HUES6 (cell line): ENCODE measurements at regions not wholly inside any gene's neighbourhood (a gene's known extent, or its start where the extent isn't known, plus 50 kb on each side); places are given as distances from the start of the nearest gene placed in this dataset.

Experiments used
- H3K27ac ChIP-seq: 2 replicates; pipeline ENCODE4 v1.7.0; 2013; ENCODE audit warnings: low read depth, mild to moderate bottlenecking, low read length, inconsistent platforms
- H3K27me3 ChIP-seq: 2 replicates; pipeline ENCODE4 v1.6.1; 2013; ENCODE audit warnings: low read length; ENCODE audit not compliant: control insufficient read depth, insufficient read depth
- H3K36me3 ChIP-seq: 2 replicates; pipeline ENCODE4 v1.6.1; 2013; ENCODE audit warnings: low read length; ENCODE audit not compliant: control insufficient read depth, insufficient read depth
- H3K4me1 ChIP-seq: 2 replicates; pipeline ENCODE4 v1.6.1; 2013; ENCODE audit warnings: low read length; ENCODE audit not compliant: control insufficient read depth, insufficient read depth
- H3K4me3 ChIP-seq: 2 replicates; pipeline ENCODE4 v1.5.1; 2013; ENCODE audit warnings: low read depth, low read length
- H3K9ac ChIP-seq: one replicate; pipeline ENCODE4 v1.6.1; 2013; ENCODE audit warnings: mild to moderate bottlenecking, low read length
- H3K9me3 ChIP-seq: 2 replicates; pipeline ENCODE4 v1.6.1; 2013; ENCODE audit warnings: low read depth, low read length; ENCODE audit not compliant: control insufficient read depth, insufficient read depth

DNA sequence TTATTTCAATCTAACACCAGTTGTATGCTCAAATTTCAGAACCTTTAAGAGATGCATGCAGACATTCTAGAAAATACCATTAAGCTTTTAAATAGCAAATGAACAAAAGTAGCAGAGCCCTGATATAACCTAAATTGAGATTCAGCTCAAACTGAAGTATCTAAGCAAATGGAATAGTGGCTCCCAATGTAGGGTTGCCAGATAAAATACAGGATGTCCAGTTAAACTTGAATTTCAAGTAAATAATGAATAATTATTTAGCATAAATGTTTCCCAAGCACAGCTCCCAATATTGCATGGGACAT is 171.1 kb upstream of the ATP11B start:
- no peak overlapping the region for H3K4me3 ChIP-seq
- peaks cover 9% of the 10 kb centered on the region; the same call in 1 of the 2 replicates for H3K9me3 ChIP-seq
- no peak overlapping the region for H3K27ac ChIP-seq
- H3K4me1 ChIP-seq: peaks cover 17% of the 10 kb centered on the region
- H3K9ac ChIP-seq: no peak overlapping the region
- no peaks in the 10 kb centered on the region for H3K27me3 ChIP-seq
- H3K36me3 ChIP-seq: no peaks in the 10 kb centered on the region

DNA sequence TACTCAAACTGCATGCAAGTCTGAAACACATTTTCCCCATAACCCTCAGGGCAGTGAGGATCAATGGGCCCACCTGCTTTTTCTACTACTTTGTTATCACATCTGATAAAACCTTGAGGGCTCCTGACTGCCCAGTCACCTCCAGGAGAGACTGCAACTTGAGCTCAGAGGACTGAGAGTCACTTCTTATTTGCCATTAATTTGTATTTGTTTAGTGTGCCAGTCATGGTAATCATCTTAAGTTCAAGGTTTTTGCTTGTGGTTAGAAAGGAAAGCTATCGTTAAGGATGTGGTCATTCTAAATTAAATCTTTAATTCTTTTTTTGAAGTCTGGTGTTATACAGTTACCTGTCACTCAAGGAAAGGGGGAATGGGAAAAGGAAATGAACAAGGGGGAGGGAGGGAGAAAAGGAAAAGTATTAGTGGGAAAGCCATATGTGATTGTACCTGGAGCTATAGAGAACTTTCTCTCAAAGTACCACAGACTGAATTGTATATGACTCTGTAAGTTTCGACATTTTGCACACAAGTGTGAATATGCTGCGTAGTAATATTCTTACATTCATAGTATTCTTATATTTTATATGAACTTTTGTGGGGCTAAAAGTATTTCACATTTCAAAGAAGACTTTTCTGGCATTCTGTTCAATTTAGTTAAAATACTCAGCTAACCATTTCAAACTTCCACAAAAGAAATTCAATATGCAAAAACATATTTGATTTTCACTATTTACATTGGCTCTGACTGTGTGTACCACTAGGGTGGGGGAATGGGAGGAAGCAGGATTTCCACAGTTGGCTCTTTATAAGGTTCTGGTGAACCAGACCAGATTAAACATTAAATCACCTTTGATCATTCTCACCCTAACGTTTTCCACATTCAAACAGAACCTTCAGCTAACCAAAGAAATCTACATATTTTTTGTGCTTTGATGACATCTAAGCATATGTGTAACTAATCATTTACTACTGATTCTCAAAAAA is 166.5 kb upstream of the ATP11B start:
- Histone ChIP-seq H3K9me3 (peaks cover 9% of the 10 kb centered on the region; the same call in 1 of the 2 replicates), H3K4me1 (no peaks in the 10 kb centered on the region), H3K36me3 (no peaks in the 10 kb centered on the region), H3K9ac (no peak overlapping the region), H3K4me3 (no peak overlapping the region), H3K27me3 (no peaks in the 10 kb centered on the region), H3K27ac (no peak overlapping the region)

GRCh38 chr3:182628531-182628930 is 164.8 kb upstream of the ATP11B start:
- Histone ChIP-seq H3K4me3 (no peak overlapping the region), H3K27ac (no peak overlapping the region), H3K9me3 (peaks cover 9% of the 10 kb centered on the region; the same call in 1 of the 2 replicates), H3K27me3 (no peaks in the 10 kb centered on the region), H3K4me1 (no peaks in the 10 kb centered on the region), H3K9ac (no peak overlapping the region), H3K36me3 (no peaks in the 10 kb centered on the region)

- Histone ChIP-seq H3K4me3 (no peak overlapping the region), H3K9me3 (peaks cover 9% of the 10 kb centered on the region; the same call in 1 of the 2 replicates), H3K27me3 (no peaks in the 10 kb centered on the region), H3K4me1 (no peaks in the 10 kb centered on the region), H3K9ac (no peak overlapping the region), H3K36me3 (no peaks in the 10 kb centered on the region), H3K27ac (no peak overlapping the region)
These were observed 163.8 kb upstream of the ATP11B start for GRCh38 chr3:182629521-182629920.

GRCh38 chr3:182631183-182632076 is 161.9 kb upstream of the ATP11B start:
- Histone ChIP-seq H3K4me1 (no peaks in the 10 kb centered on the region), H3K36me3 (no peaks in the 10 kb centered on the region), H3K9ac (no peak overlapping the region), H3K9me3 (no peaks in the 10 kb centered on the region), H3K27ac (no peak overlapping the region), H3K27me3 (no peaks in the 10 kb centered on the region), H3K4me3 (no peak overlapping the region)

DNA sequence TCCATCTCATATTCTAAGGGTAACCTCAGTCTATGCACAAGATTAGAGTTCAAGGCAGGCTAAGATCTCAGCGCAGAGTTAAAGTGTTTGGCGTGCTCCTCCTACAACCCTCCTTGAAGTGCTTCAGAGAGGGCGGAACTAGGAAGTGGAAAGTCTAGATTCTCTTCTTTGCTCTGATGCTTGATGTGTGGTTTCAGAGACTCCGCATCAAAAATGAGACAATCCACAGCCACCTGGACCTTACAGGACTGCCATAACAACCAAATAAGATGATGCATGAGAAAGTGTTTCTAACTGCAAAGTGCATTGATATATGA is 161.3 kb upstream of the ATP11B start:
- H3K4me3 ChIP-seq: no peak overlapping the region
- no peak overlapping the region for H3K27ac ChIP-seq
- no peaks in the 10 kb centered on the region for H3K36me3 ChIP-seq
- no peaks in the 10 kb centered on the region for H3K4me1 ChIP-seq
- H3K27me3 ChIP-seq: no peaks in the 10 kb centered on the region
- no peak overlapping the region for H3K9ac ChIP-seq
- H3K9me3 ChIP-seq: no peaks in the 10 kb centered on the region

GRCh38 chr3:182633186-182633585 is 160.1 kb upstream of the ATP11B start:
- H3K36me3 ChIP-seq: no peaks in the 10 kb centered on the region
- no peaks in the 10 kb centered on the region for H3K27me3 ChIP-seq

DNA sequence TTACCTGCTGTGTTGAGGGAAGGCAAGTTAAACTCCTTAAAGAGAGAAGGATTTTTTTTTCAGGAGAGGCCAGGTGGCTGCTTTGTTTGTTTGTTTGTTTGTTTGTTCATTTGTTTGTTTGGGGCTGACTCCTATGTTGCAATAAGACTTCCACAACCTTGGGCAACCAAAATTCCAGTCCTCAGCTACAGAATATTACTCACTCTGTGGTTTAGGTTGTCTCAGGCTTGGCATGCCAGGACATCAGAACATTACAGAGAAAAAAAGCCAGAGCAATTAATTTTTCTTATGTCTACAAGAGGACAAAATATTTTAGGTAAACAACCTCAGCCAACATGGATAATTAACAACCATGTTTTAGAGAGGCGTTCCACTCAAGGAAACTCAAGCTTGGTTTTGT is 156.7 kb upstream of the ATP11B start:
- no peak overlapping the region for H3K4me3 ChIP-seq
- no peaks in the 10 kb centered on the region for H3K4me1 ChIP-seq
- 0 out of 2 replicates have a peak, but pooled peaks cover 3% of the 10 kb centered on the region for H3K9me3 ChIP-seq
- no peak overlapping the region for H3K27ac ChIP-seq
- H3K9ac ChIP-seq: no peak overlapping the region
- H3K27me3 ChIP-seq: no peaks in the 10 kb centered on the region
- no peaks in the 10 kb centered on the region for H3K36me3 ChIP-seq

More at GRCh38 chr3:182633186-182633585, 160.1 kb upstream of the ATP11B start:
- H3K9ac ChIP-seq: no peak overlapping the region
- no peak overlapping the region for H3K27ac ChIP-seq
- H3K9me3 ChIP-seq: no peaks in the 10 kb centered on the region
- no peak overlapping the region for H3K4me3 ChIP-seq
- no peaks in the 10 kb centered on the region for H3K4me1 ChIP-seq

- no peaks in the 10 kb centered on the region for H3K27me3 ChIP-seq
- no peak overlapping the region for H3K4me3 ChIP-seq
- no peak overlapping the region for H3K27ac ChIP-seq
- no peaks in the 10 kb centered on the region for H3K4me1 ChIP-seq
- H3K36me3 ChIP-seq: no peaks in the 10 kb centered on the region
- H3K9ac ChIP-seq: no peak overlapping the region
- 0 out of 2 replicates have a peak, but pooled peaks cover 3% of the 10 kb centered on the region for H3K9me3 ChIP-seq
These were observed 155.8 kb upstream of the ATP11B start for GRCh38 chr3:182637350-182638110.

DNA sequence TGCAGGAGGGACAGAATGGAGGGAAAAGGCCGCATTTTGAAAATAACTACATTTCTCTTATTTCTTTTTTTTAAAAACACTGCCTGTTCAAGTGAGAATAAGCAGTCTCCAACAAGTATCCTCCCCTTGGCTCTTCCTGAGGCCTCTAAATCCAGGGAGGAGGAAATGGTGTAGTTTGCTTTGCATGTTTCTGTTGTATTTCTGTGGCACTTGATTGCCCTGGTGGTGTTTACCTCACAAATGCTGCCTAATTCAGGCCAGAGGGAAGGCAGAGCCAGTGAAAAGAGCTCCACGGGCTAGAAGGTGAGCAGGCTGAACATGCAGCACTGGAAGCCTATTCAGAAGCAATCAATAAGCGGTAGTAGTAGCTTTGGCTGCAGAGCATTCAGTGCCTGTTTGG is 149.3 kb upstream of the ATP11B start:
- H3K27ac ChIP-seq: no peak overlapping the region

More for the DNA sequence above, 149.3 kb upstream of the ATP11B start:
- Histone ChIP-seq H3K36me3 (no peaks in the 10 kb centered on the region), H3K9me3 (0 out of 2 replicates have a peak, but pooled peaks cover 3% of the 10 kb centered on the region), H3K4me1 (peaks cover 6% of the 10 kb centered on the region; the same call in 1 of the 2 replicates), H3K9ac (no peak overlapping the region), H3K4me3 (no peak overlapping the region), H3K27me3 (no peaks in the 10 kb centered on the region)
